ENCODE measurements at regions not wholly inside any gene's neighbourhood (a gene's known extent, or its start where the extent isn't known, plus 50 kb on each side); places are given as distances from the start of the nearest gene placed in this dataset.

- no peaks in the 10 kb centered on the region for H3F3A ChIP-seq (replicated peaks; ENCODE audit: low read depth)
- Mint-ChIP-seq H3K27ac (no peak overlapping the region), H3K4me1 (no peaks in the 10 kb centered on the region), H3K27me3 (ENCODE audit: insufficient read depth, low read depth, poor library complexity) (no peaks in the 10 kb centered on the region), H3K36me3 (ENCODE audit: low read depth) (no peaks in the 10 kb centered on the region), H3K4me3 (no peak overlapping the region), H3K9me3 (no peaks in the 10 kb centered on the region)
- TF ChIP-seq CREB1 (CRISPR knock-in tag; IDR thresholded peaks at IDR 0.05; ENCODE audit: low read depth) (no peak), REST (IDR thresholded peaks at IDR 0.05; ENCODE audit: unreplicated experiment) (no peak)
- TF ChIP-seq, protein P1, sequence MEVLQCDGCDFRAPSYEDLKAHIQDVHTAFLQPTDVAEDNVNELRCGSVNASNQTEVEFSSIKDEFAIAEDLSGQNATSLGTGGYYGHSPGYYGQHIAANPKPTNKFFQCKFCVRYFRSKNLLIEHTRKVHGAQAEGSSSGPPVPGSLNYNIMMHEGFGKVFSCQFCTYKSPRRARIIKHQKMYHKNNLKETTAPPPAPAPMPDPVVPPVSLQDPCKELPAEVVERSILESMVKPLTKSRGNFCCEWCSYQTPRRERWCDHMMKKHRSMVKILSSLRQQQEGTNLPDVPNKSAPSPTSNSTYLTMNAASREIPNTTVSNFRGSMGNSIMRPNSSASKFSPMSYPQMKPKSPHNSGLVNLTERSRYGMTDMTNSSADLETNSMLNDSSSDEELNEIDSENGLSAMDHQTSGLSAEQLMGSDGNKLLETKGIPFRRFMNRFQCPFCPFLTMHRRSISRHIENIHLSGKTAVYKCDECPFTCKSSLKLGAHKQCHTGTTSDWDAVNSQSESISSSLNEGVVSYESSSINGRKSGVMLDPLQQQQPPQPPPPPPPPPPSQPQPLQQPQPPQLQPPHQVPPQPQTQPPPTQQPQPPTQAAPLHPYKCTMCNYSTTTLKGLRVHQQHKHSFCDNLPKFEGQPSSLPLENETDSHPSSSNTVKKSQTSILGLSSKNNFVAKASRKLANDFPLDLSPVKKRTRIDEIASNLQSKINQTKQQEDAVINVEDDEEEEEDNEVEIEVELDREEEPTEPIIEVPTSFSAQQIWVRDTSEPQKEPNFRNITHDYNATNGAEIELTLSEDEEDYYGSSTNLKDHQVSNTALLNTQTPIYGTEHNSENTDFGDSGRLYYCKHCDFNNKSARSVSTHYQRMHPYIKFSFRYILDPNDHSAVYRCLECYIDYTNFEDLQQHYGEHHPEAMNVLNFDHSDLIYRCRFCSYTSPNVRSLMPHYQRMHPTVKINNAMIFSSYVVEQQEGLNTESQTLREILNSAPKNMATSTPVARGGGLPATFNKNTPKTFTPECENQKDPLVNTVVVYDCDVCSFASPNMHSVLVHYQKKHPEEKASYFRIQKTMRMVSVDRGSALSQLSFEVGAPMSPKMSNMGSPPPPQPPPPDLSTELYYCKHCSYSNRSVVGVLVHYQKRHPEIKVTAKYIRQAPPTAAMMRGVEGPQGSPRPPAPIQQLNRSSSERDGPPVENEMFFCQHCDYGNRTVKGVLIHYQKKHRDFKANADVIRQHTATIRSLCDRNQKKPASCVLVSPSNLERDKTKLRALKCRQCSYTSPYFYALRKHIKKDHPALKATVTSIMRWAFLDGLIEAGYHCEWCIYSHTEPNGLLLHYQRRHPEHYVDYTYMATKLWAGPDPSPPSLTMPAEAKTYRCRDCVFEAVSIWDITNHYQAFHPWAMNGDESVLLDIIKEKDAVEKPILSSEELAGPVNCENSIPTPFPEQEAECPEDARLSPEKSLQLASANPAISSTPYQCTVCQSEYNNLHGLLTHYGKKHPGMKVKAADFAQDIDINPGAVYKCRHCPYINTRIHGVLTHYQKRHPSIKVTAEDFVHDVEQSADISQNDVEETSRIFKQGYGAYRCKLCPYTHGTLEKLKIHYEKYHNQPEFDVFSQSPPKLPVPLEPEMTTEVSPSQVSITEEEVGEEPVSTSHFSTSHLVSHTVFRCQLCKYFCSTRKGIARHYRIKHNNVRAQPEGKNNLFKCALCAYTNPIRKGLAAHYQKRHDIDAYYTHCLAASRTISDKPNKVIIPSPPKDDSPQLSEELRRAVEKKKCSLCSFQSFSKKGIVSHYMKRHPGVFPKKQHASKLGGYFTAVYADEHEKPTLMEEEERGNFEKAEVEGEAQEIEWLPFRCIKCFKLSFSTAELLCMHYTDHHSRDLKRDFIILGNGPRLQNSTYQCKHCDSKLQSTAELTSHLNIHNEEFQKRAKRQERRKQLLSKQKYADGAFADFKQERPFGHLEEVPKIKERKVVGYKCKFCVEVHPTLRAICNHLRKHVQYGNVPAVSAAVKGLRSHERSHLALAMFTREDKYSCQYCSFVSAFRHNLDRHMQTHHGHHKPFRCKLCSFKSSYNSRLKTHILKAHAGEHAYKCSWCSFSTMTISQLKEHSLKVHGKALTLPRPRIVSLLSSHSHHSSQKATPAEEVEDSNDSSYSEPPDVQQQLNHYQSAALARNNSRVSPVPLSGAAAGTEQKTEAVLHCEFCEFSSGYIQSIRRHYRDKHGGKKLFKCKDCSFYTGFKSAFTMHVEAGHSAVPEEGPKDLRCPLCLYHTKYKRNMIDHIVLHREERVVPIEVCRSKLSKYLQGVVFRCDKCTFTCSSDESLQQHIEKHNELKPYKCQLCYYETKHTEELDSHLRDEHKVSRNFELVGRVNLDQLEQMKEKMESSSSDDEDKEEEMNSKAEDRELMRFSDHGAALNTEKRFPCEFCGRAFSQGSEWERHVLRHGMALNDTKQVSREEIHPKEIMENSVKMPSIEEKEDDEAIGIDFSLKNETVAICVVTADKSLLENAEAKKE (CRISPR knock-in tag; IDR thresholded peaks at IDR 0.05): no peak
- no peak overlapping the region for H3K27ac ChIP-seq (ENCODE audit: low read depth)
- DNase-seq (ENCODE audit: low spot score) (no peak), ATAC-seq (no peak)
- H3K4me1 ChIP-seq (ENCODE audit: insufficient read depth): no peaks in the 10 kb centered on the region
- H2AFZ ChIP-seq: peak overlapping the region; percentile 40; the same call in 1 of the 2 replicates
- H3K4me3 ChIP-seq: no peak overlapping the region
- H3K27me3 ChIP-seq (ENCODE audit: insufficient read depth): no peaks in the 10 kb centered on the region
- H3K36me3 ChIP-seq (ENCODE audit: insufficient read depth): no peaks in the 10 kb centered on the region
- no peaks in the 10 kb centered on the region for H3K79me2 ChIP-seq (replicated peaks; ENCODE audit: insufficient read depth)
- H3K9me2 ChIP-seq (ENCODE audit: insufficient read depth): 0 out of 2 replicates have a peak, but pooled peaks cover 3% of the 10 kb centered on the region
- no peak overlapping the region for H3K4me2 ChIP-seq
- no peaks in the 10 kb centered on the region for H4K20me1 ChIP-seq (replicated peaks; ENCODE audit: insufficient read depth)
These were observed 971.1 kb upstream of the MAN1A1 start for GRCh38 chr6:120320481-120321162.
